GM12878 (cell line): ENCODE measurements at regions not wholly inside any gene's neighbourhood (a gene's known extent, or its start where the extent isn't known, plus 50 kb on each side); places are given as distances from the start of the nearest gene placed in this dataset.

Experiments
- ATAC-seq: fragments of 200-7000 bp; cut with Tn5 transposase; 3 replicates; pipeline ENCODE4 v1.9.1; 2020; ENCODE audit warnings: mild to moderate bottlenecking, moderate library complexity
- BruUV-seq: library from RNA; stranded (reverse); fragments of 400-500 nt; replicated peaks from 2 replicates; lab custom pipeline; 2021; lab: Mats Ljungman, UMichigan
- CTCF ChIA-PET: fragments of 300-600 bp; sonication (Branson Sonifier 250); formaldehyde crosslinking; extraction: SDS; loops from one replicate; lab custom pipeline; 2021; ENCODE audit warnings: inconsistent platforms; lab: Yijun Ruan, JAX
- POLR2A ChIA-PET: fragments of 350-600 bp; formaldehyde crosslinking; extraction: SDS; loops from one replicate; lab custom pipeline; 2021; ENCODE audit warnings: inconsistent platforms; lab: Charles Lee
- RAD21 ChIA-PET: fragments of 300-600 bp; sonication (Branson Sonifier 250); formaldehyde crosslinking; loops from one replicate; lab custom pipeline; 2023; ENCODE audit warnings: antibody characterized with exemption; ENCODE audit not compliant: unreplicated experiment; lab: Charles Lee
- SMC1A ChIA-PET: fragments of 300-600 bp; sonication (Branson Sonifier 250); formaldehyde crosslinking; loops from one replicate; lab custom pipeline; 2023; ENCODE audit not compliant: unreplicated experiment, uncharacterized antibody; lab: Charles Lee
- DNase-seq: peaks from one replicate; pipeline ENCODE4 v3.0.0-alpha.2; 2011; ENCODE audit warnings: low read depth, low spot score
- FAIRE-seq: peaks from 3 replicates; lab custom pipeline; 2011; peaks lifted over from hg19 to GRCh38; lab: Jason Lieb, UNC
- H2AFZ ChIP-seq: 2 replicates; pipeline ENCODE4 v1.6.0; 2011; ENCODE audit warnings: low read depth, low read length, control low read depth; ENCODE audit not compliant: control insufficient read depth
- H3K27ac ChIP-seq: 2 replicates; pipeline ENCODE4 v1.5.1; 2011; ENCODE audit warnings: control low read depth; ENCODE audit not compliant: control insufficient read depth, insufficient read depth
- H3K27me3 ChIP-seq, 2 experiments: replicated peaks in 1 of 2; 2 replicates each; pipeline versions ENCODE4 v1.6.0 to v1.6.1; 2011; ENCODE audit warnings: low read length in 1 of 2; ENCODE audit not compliant: control insufficient read depth in 2 of 2, insufficient read depth in 2 of 2
- H3K36me3 ChIP-seq, 2 experiments: 2 replicates each; pipeline ENCODE4 v1.5.1; 2011; ENCODE audit warnings: low read length in 1 of 2; ENCODE audit not compliant: control insufficient read depth in 2 of 2, insufficient read depth in 2 of 2
- H3K4me1 ChIP-seq: 2 replicates; pipeline ENCODE4 v1.6.1; 2011; ENCODE audit warnings: mild to moderate bottlenecking, low read length, moderate library complexity, mixed read lengths; ENCODE audit not compliant: control insufficient read depth, insufficient read depth
- H3K4me2 ChIP-seq: 2 replicates; pipeline ENCODE4 v1.6.0; 2011; ENCODE audit warnings: control low read depth; ENCODE audit not compliant: control insufficient read depth, insufficient read depth
- H3K4me3 ChIP-seq: fragments of 200-600 bp; sonication (generic); 2 replicates; pipeline ENCODE4 v1.5.1; 2016
- H3K79me2 ChIP-seq: 2 replicates; pipeline ENCODE4 v1.6.0; 2011; ENCODE audit warnings: low read length; ENCODE audit not compliant: control insufficient read depth, insufficient read depth
- H3K9ac ChIP-seq: 2 replicates; pipeline ENCODE4 v1.8.0; 2011; ENCODE audit warnings: low read length, control low read depth, mixed read lengths; ENCODE audit not compliant: control insufficient read depth, insufficient read depth
- H3K9me3 ChIP-seq: replicated peaks from 3 replicates; pipeline ENCODE4 v1.5.1; 2011; ENCODE audit warnings: mild to moderate bottlenecking, low read length; ENCODE audit not compliant: control insufficient read depth, insufficient read depth
- H4K20me1 ChIP-seq: 2 replicates; pipeline ENCODE4 v1.6.0; 2011; ENCODE audit not compliant: control insufficient read depth, insufficient read depth
- CHD4 ChIP-seq: fragments of 200-600 bp; sonication (generic); IDR thresholded peaks from 2 replicates; pipeline ENCODE4 v1.6.1; 2016; ENCODE audit warnings: mild to moderate bottlenecking
- DPF2 ChIP-seq: fragments of 450-650 bp; IDR thresholded peaks from 2 replicates; pipeline ENCODE4 v1.6.1; 2017; ENCODE audit warnings: mild to moderate bottlenecking
- EED ChIP-seq: sonication (generic); IDR thresholded peaks from 2 replicates; pipeline ENCODE4 v1.6.1; 2016; ENCODE audit warnings: antibody characterized with exemption, low read depth
- EP300 ChIP-seq, 2 experiments: fragments of 150-350 bp in 1 of 2; IDR thresholded peaks; 2 replicates each; pipeline ENCODE4 v1.6.1; 2011 to 2012; ENCODE audit warnings: low read depth in 2 of 2, low read length in 2 of 2, borderline replicate concordance in 1 of 2, improper control_type of control experiment in 1 of 2, inconsistent platforms in 1 of 2; ENCODE audit not compliant: control insufficient read depth in 1 of 2
- FOXM1 ChIP-seq: IDR thresholded peaks from 2 replicates; pipeline ENCODE4 v1.6.1; 2012; ENCODE audit warnings: low read depth, mild to moderate bottlenecking, inconsistent platforms, low read length, moderate library complexity
- HDGF ChIP-seq: fragments of 450-650 bp; IDR thresholded peaks from 2 replicates; pipeline ENCODE4 v1.6.1; 2016; ENCODE audit warnings: antibody characterized with exemption
- IKZF2 ChIP-seq, 2 experiments: fragments of 450-650 bp; IDR thresholded peaks; 2 replicates each; pipeline ENCODE4 v1.6.1; 2017; ENCODE audit warnings: mild to moderate bottlenecking in 2 of 2, moderate library complexity in 2 of 2
- KLF5 ChIP-seq: fragments of 450-650 bp; IDR thresholded peaks from 2 replicates; pipeline ENCODE4 v1.6.1; 2014; ENCODE audit warnings: mild to moderate bottlenecking; ENCODE audit not compliant: partially characterized antibody
- MEF2B ChIP-seq: fragments of 450-650 bp; IDR thresholded peaks from 2 replicates; pipeline ENCODE4 v1.6.1; 2018; ENCODE audit warnings: mild to moderate bottlenecking, moderate library complexity; ENCODE audit not compliant: partially characterized antibody, poor library complexity, severe bottlenecking
- NFYB ChIP-seq: IDR thresholded peaks from 2 replicates; pipeline ENCODE4 v1.6.1; 2011; ENCODE audit warnings: low read depth, mild to moderate bottlenecking, low read length, improper control_type of control experiment, moderate library complexity; ENCODE audit not compliant: insufficient read depth
- NR2F1 ChIP-seq: fragments of 450-650 bp; conservative IDR thresholded peaks from 2 replicates; pipeline ENCODE4 v1.6.1; 2017; ENCODE audit warnings: mild to moderate bottlenecking
- RUNX3 ChIP-seq: IDR thresholded peaks from 2 replicates; pipeline ENCODE4 v1.6.1; 2012; ENCODE audit warnings: low read length, inconsistent platforms
- SMC3 ChIP-seq: IDR thresholded peaks from 2 replicates; pipeline ENCODE4 v1.6.1; 2011; ENCODE audit warnings: low read length, improper control_type of control experiment, borderline replicate concordance
- SPI1 ChIP-seq: IDR thresholded peaks from 2 replicates; pipeline ENCODE4 v1.6.1; 2011; ENCODE audit warnings: low read depth, mild to moderate bottlenecking, low read length, moderate library complexity, borderline replicate concordance; ENCODE audit not compliant: insufficient read depth
- WGBS: methylation state at CpG from one replicate; pipeline ENCODE4 v1.1.6; 2016; ENCODE audit warnings: low lambda C conversion rate; ENCODE audit not compliant: insufficient replicate concordance, insufficient coverage; ENCODE audit errors: missing lambda C conversion rate; 5-methylcytosine and 5-hydroxymethylcytosine counted together
- in situ Hi-C: fragments of 300-500 bp; cut with MboI; formaldehyde crosslinking; loops from 9 replicates; pipeline ENCODE4 v1.14.3; 2018; ENCODE audit warnings: mixed read lengths
- intact Hi-C: fragments of 100-400 bp; cut with micrococcal nuclease; formaldehyde crosslinking; loops from one replicate; pipeline ENCODE4 v1.14.2; 2022; ENCODE audit not compliant: unreplicated experiment
- TF ChIP-seq, protein P1 (sequence below): fragments of 450-650 bp; IDR thresholded peaks from 2 replicates; pipeline ENCODE4 v1.6.1; 2017; ENCODE audit warnings: low read depth, mild to moderate bottlenecking, moderate library complexity
- TF ChIP-seq, protein P2 (sequence below): fragments of 450-650 bp; IDR thresholded peaks from 2 replicates; pipeline ENCODE4 v1.6.1; 2014; ENCODE audit warnings: mild to moderate bottlenecking

DNA sequence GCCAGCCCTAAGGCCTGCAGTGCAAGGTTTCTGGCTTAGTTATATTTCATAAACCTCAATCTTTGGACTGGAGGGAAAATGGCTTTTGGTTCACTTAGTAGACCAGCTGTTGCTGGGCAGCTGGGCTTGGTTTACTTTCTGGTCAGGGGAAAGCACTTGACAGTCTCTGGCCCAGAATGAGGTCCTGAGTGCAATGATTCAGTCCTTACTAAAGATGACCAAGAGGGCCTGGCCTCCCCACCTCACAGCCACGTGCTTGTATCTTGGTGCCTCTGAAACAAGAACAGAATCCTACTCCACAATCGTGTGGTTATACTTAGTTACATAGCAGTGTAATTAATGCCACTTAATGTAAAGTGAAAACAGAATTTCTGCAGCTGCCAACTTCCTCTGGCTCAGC lies 325.5 kb upstream of the MEIS1 start:
- in situ Hi-C loops = no loop called here
- Histone ChIP-seq H3K9me3 (no peaks in the 10 kb centered on the region; the same call in 2 of the 3 replicates), H3K27me3 (no peaks in the 10 kb centered on the region), H3K9ac (no peak overlapping the region), H2AFZ (no peak overlapping the region), H3K4me2 (no peak overlapping the region), H4K20me1 (no peaks in the 10 kb centered on the region), H3K4me3 (no peak overlapping the region), H3K4me1 (no peaks in the 10 kb centered on the region), H3K27ac (no peak overlapping the region), H3K79me2 (no peaks in the 10 kb centered on the region), H3K36me3 (no peaks in the 10 kb centered on the region)
- DNase-seq (no peak), ATAC-seq (no peak), FAIRE-seq (no peak)
- ChIA-PET SMC1A (no interaction called here), RAD21 (no interaction called here), POLR2A (no interaction called here), CTCF (no interaction called here)
- no TSS peak for BruUV-seq
- no peak for TF ChIP-seq EED
- no peak for TF ChIP-seq FOXM1
- TF ChIP-seq NFYB = no peak
- no peak for TF ChIP-seq SPI1
- no peak for TF ChIP-seq KLF5
- intact Hi-C loops = no loop called here
- 0% methylated on average over 2 of the region's 2 CpGs for WGBS

DNA sequence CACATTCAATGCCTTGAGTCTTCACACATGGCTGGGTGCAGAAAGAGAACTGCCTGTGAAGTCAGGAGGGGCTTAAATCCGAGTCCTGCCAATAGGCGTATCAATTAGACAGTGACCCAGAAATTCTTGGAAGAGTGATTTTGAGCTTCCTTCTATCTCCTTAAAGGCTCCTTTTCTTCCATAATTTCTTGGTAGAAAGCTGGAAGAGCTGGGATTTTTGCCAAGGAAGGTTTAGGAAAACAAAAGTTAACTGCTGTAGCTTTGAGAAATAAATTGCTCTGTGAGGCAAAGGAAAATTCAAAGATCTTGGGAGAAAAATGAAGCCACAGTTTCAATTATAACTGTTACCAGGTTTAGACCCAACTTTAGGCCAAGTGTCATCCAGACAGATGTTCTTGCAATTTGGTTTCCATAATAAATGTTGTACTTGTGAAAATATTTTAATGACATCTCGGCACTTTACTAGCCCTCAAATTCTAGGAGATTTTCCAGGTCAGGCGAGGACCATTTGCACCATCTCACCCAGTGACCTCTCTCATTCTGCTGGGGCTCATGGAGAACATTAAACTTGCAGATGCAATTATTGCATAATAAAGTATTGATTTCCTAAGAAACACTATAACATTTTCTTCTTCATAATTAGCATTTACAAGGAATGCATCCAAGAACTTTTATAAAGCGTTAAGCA lies 329.7 kb upstream of the MEIS1 start:
- Histone ChIP-seq H4K20me1 (no peaks in the 10 kb centered on the region), H3K9me3 (no peaks in the 10 kb centered on the region; the same call in 2 of the 3 replicates), H3K36me3 (no peaks in the 10 kb centered on the region), H3K4me3 (no peak overlapping the region), H3K27me3 (no peaks in the 10 kb centered on the region), H3K4me2 (no peak overlapping the region), H3K9ac (no peak overlapping the region), H3K79me2 (no peaks in the 10 kb centered on the region), H3K27ac (no peak overlapping the region), H3K4me1 (no peaks in the 10 kb centered on the region), H2AFZ (no peak overlapping the region)
- no TSS peak for BruUV-seq
- ChIA-PET RAD21 (no interaction called here), CTCF (no interaction called here), SMC1A (no interaction called here), POLR2A (no interaction called here)
- TF ChIP-seq MEF2B (no peak), RUNX3 (no peak), EP300 (IDR thresholded peaks at IDR 0.05; ENCODE audit: borderline replicate concordance in 1 of 2, control insufficient read depth in 1 of 2, low read depth in 2 of 2, low read length in 2 of 2) (no peak), CHD4 (no peak), HDGF (no peak), IKZF2 (IDR thresholded peaks at IDR 0.05) (no peak), DPF2 (no peak), SMC3 (no peak), NR2F1 (no peak), EED (no peak)
- TF ChIP-seq, protein P1, sequence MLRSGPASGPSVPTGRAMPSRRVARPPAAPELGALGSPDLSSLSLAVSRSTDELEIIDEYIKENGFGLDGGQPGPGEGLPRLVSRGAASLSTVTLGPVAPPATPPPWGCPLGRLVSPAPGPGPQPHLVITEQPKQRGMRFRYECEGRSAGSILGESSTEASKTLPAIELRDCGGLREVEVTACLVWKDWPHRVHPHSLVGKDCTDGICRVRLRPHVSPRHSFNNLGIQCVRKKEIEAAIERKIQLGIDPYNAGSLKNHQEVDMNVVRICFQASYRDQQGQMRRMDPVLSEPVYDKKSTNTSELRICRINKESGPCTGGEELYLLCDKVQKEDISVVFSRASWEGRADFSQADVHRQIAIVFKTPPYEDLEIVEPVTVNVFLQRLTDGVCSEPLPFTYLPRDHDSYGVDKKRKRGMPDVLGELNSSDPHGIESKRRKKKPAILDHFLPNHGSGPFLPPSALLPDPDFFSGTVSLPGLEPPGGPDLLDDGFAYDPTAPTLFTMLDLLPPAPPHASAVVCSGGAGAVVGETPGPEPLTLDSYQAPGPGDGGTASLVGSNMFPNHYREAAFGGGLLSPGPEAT = no peak
- TF ChIP-seq, protein P2, sequence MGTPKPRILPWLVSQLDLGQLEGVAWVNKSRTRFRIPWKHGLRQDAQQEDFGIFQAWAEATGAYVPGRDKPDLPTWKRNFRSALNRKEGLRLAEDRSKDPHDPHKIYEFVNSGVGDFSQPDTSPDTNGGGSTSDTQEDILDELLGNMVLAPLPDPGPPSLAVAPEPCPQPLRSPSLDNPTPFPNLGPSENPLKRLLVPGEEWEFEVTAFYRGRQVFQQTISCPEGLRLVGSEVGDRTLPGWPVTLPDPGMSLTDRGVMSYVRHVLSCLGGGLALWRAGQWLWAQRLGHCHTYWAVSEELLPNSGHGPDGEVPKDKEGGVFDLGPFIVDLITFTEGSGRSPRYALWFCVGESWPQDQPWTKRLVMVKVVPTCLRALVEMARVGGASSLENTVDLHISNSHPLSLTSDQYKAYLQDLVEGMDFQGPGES = no peak
- ATAC-seq (no peak), DNase-seq (no peak), FAIRE-seq (no peak)
- in situ Hi-C loops = no loop called here
- intact Hi-C loops = no loop called here
- WGBS = 37% methylated on average over 5 of the region's 5 CpGs
